GM23338 (cell line): ENCODE measurements at regions not wholly inside any gene's neighbourhood (a gene's known extent, or its start where the extent isn't known, plus 50 kb on each side); places are given as distances from the start of the nearest gene placed in this dataset.

Experiments used
- ATAC-seq: fragments of 200-7000 bp; cut with Tn5 transposase; 3 replicates; pipeline ENCODE4 v1.9.1; 2020
- DNase-seq: peaks from one replicate; pipeline ENCODE4 v3.0.0-alpha.2; 2015; ENCODE audit warnings: low spot score
- H2AFZ ChIP-seq: fragments of 200-600 bp; sonication (generic); 2 replicates; pipeline ENCODE4 v1.8.0; 2016; ENCODE audit warnings: antibody characterized with exemption, mild to moderate bottlenecking, moderate library complexity
- H3F3A ChIP-seq: fragments of 200-600 bp; sonication (generic); replicated peaks from 2 replicates; pipeline ENCODE4 v1.8.0; 2017; ENCODE audit warnings: antibody characterized with exemption, mixed run types, low read depth
- H3K27ac ChIP-seq: fragments of 200-600 bp; sonication (generic); 2 replicates; pipeline ENCODE4 v1.6.1; 2016; ENCODE audit warnings: low read depth
- H3K27me3 ChIP-seq: fragments of 200-600 bp; sonication (generic); 2 replicates; pipeline ENCODE4 v1.8.0; 2016; ENCODE audit warnings: mild to moderate bottlenecking, mixed run types, moderate library complexity; ENCODE audit not compliant: insufficient read depth
- H3K36me3 ChIP-seq: fragments of 200-600 bp; sonication (generic); 2 replicates; pipeline ENCODE4 v1.8.0; 2016; ENCODE audit warnings: mild to moderate bottlenecking; ENCODE audit not compliant: insufficient read depth
- H3K4me1 ChIP-seq: fragments of 200-600 bp; sonication (generic); 2 replicates; pipeline ENCODE4 v1.8.0; 2016; ENCODE audit warnings: mild to moderate bottlenecking, moderate library complexity; ENCODE audit not compliant: insufficient read depth
- H3K4me2 ChIP-seq: fragments of 200-600 bp; sonication (generic); 2 replicates; pipeline ENCODE4 v1.7.1; 2017; ENCODE audit warnings: mixed run types
- H3K4me3 ChIP-seq: fragments of 200-600 bp; sonication (generic); 2 replicates; pipeline ENCODE4 v1.6.1; 2016; ENCODE audit warnings: mixed run types
- H3K79me2 ChIP-seq: fragments of 200-600 bp; sonication (generic); replicated peaks from 2 replicates; pipeline ENCODE4 v1.8.0; 2017; ENCODE audit warnings: mild to moderate bottlenecking; ENCODE audit not compliant: insufficient read depth
- H3K9me2 ChIP-seq: fragments of 200-600 bp; sonication (generic); 2 replicates; pipeline ENCODE4 v1.8.0; 2017; ENCODE audit not compliant: insufficient read depth
- H4K20me1 ChIP-seq: fragments of 200-600 bp; sonication (generic); replicated peaks from 2 replicates; pipeline ENCODE4 v1.8.0; 2017; ENCODE audit warnings: mild to moderate bottlenecking; ENCODE audit not compliant: insufficient read depth
- H3K27ac Mint-ChIP-seq: 2 replicates; pipeline ENCODE4 v1.8.0; 2020; ENCODE audit warnings: inconsistent platforms, mild to moderate bottlenecking, moderate library complexity, mixed read lengths
- H3K27me3 Mint-ChIP-seq: 3 replicates; pipeline ENCODE4 v1.8.0; 2022; ENCODE audit warnings: low read depth, mild to moderate bottlenecking, moderate library complexity, mixed read lengths, inconsistent platforms; ENCODE audit not compliant: insufficient read depth, poor library complexity
- H3K36me3 Mint-ChIP-seq: 3 replicates; pipeline ENCODE4 v1.8.0; 2021; ENCODE audit warnings: low read depth, mild to moderate bottlenecking, inconsistent platforms, moderate library complexity, mixed read lengths
- H3K4me1 Mint-ChIP-seq: 3 replicates; pipeline ENCODE4 v1.8.0; 2020; ENCODE audit warnings: mild to moderate bottlenecking, inconsistent platforms, mixed read lengths
- H3K4me3 Mint-ChIP-seq: 3 replicates; pipeline ENCODE4 v1.8.0; 2021; ENCODE audit warnings: moderate library complexity, mild to moderate bottlenecking, inconsistent platforms, mixed read lengths
- H3K9me3 Mint-ChIP-seq: 3 replicates; pipeline ENCODE4 v1.8.0; 2020; ENCODE audit warnings: moderate library complexity, mild to moderate bottlenecking, inconsistent platforms, mixed read lengths
- CREB1 ChIP-seq: fragments of 250-450 bp; sonication (Bioruptor Pico); IDR thresholded peaks from 2 replicates; pipeline ENCODE4 v1.5.0; 2020; ENCODE audit warnings: low read depth, mild to moderate bottlenecking, moderate library complexity
- CTCF ChIP-seq, 2 experiments: fragments of 200-600 bp in 1 of 2; sonication (generic) in 1 of 2; conservative IDR thresholded peaks; 2 replicates each; pipeline versions ENCODE4 v1.5.1 to v1.6.1; 2016 to 2017; ENCODE audit warnings: antibody characterized with exemption in 2 of 2, low read depth in 2 of 2, mild to moderate bottlenecking in 2 of 2, moderate library complexity in 1 of 2
- ETS1 ChIP-seq: IDR thresholded peaks from 2 replicates; pipeline ENCODE4 v1.6.1; 2016; ENCODE audit warnings: antibody characterized with exemption
- EZH2 ChIP-seq: fragments of 200-600 bp; sonication (generic); IDR thresholded peaks from one replicate; pipeline ENCODE4 v1.8.0; 2017; ENCODE audit warnings: antibody characterized with exemption, mild to moderate bottlenecking, low read depth; ENCODE audit not compliant: unreplicated experiment
- EZH2phosphoT487 ChIP-seq: fragments of 200-600 bp; sonication (generic); IDR thresholded peaks from one replicate; pipeline ENCODE4 v1.8.1; 2018; ENCODE audit warnings: antibody characterized with exemption; ENCODE audit not compliant: unreplicated experiment
- JUNB ChIP-seq: IDR thresholded peaks from one replicate; pipeline ENCODE4 v1.6.1; 2016; ENCODE audit warnings: antibody characterized with exemption; ENCODE audit not compliant: unreplicated experiment
- NANOG ChIP-seq: IDR thresholded peaks from 2 replicates; pipeline ENCODE4 v1.6.1; 2016; ENCODE audit warnings: antibody characterized with exemption, borderline replicate concordance
- POLR2AphosphoS5 ChIP-seq: IDR thresholded peaks from 2 replicates; pipeline ENCODE4 v1.6.1; 2016; ENCODE audit warnings: antibody characterized with exemption, low read depth
- REST ChIP-seq: IDR thresholded peaks from one replicate; pipeline ENCODE4 v1.6.1; 2018; ENCODE audit warnings: antibody characterized with exemption; ENCODE audit not compliant: unreplicated experiment
- STAT1 ChIP-seq: IDR thresholded peaks from one replicate; pipeline ENCODE4 v1.6.1; 2016; ENCODE audit warnings: antibody characterized with exemption; ENCODE audit not compliant: unreplicated experiment
- ZNF114 ChIP-seq: fragments of 250-450 bp; sonication (Bioruptor Pico); IDR thresholded peaks from 2 replicates; pipeline ENCODE4 v1.5.0; 2020; ENCODE audit warnings: mild to moderate bottlenecking, moderate library complexity
- ZNF331 ChIP-seq: fragments of 250-450 bp; sonication (Bioruptor Pico); IDR thresholded peaks from 2 replicates; pipeline ENCODE4 v1.5.0; 2020; ENCODE audit warnings: low read depth, mild to moderate bottlenecking, moderate library complexity
- ZNF462 ChIP-seq: fragments of 250-450 bp; sonication (Bioruptor Pico); IDR thresholded peaks from 2 replicates; pipeline ENCODE4 v1.5.0; 2020; ENCODE audit warnings: mild to moderate bottlenecking, moderate library complexity

DNA sequence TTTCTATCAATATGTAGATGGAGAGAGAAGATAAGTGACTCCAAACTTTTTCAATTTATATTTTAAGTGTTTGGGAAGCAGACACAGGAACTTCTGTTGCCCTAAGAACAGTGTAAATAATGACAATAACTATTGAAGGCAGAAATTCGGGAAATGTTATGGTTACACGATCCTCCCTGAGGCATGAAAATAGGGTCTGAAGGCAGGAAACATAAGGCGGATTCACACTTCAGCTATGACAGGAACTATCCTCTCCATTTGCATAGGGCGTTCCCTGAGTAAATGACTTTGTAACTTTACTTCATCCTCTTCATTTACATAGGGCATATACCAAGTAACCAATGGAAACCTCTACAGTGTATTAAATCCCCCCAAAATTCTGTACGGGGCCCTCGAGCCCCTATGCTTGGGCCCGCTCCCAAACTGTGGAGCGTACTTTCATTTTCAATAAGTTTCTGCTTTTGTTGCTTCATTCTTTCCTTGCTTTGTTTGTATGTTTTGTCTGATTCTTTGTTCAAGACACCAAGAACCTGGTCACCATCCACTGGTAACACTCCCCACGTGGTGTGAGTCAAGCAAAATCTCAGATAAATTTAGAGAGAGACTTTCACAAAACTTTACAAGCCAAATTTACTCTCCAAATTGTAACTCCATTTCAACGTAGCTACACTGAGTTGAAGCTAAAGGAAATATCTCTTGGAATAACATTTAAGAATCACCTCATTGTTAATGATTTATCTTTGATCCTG is 2504.3 kb downstream of the ARAP2 start:
- no peaks in the 10 kb centered on the region for H3K4me1 Mint-ChIP-seq
- peaks cover 12% of the 10 kb centered on the region; the same call in 2 of the 3 replicates for H3K36me3 Mint-ChIP-seq
- Histone ChIP-seq H2AFZ (peak overlapping the region; percentile 80; the same call in 1 of the 2 replicates), H3K4me3 (no peak overlapping the region), H3K79me2 (no peaks in the 10 kb centered on the region), H3K4me1 (no peaks in the 10 kb centered on the region), H3K4me2 (no peak overlapping the region), H3K27me3 (no peaks in the 10 kb centered on the region), H4K20me1 (no peaks in the 10 kb centered on the region), H3K36me3 (no peaks in the 10 kb centered on the region), H3F3A (no peaks in the 10 kb centered on the region), H3K27ac (no peak overlapping the region), H3K9me2 (peaks cover 7% of the 10 kb centered on the region)
- DNase-seq = no peak
- H3K27ac Mint-ChIP-seq = no peak overlapping the region
- no peak for ATAC-seq
- no peak for TF ChIP-seq CTCF (conservative IDR thresholded peaks at IDR 0.05; ENCODE audit: low read depth in 2 of 2)
- TF ChIP-seq STAT1 = no peak
- no peak for TF ChIP-seq ETS1
- TF ChIP-seq REST = no peak
- TF ChIP-seq ZNF462 (CRISPR knock-in tag) = no peak
- no peak for TF ChIP-seq POLR2AphosphoS5
- TF ChIP-seq EZH2 = no peak
- TF ChIP-seq EZH2phosphoT487 = no peak
- TF ChIP-seq ZNF114 (CRISPR knock-in tag) = no peak
- TF ChIP-seq JUNB = no peak
- no peak for TF ChIP-seq ZNF331
- TF ChIP-seq NANOG = no peak
- no peak for TF ChIP-seq CREB1 (CRISPR knock-in tag)
- H3K9me3 Mint-ChIP-seq = peaks cover 24% of the 10 kb centered on the region
- no peak overlapping the region for H3K4me3 Mint-ChIP-seq
- no peaks in the 10 kb centered on the region for H3K27me3 Mint-ChIP-seq
